Activated T-helper 2 cell treated with anti-CD3 and anti-CD28 coated beads, Interferon-gamma antibody, Interleukin-2, Interleukin-4, amounts not matched to agents 10 μg/mL and 5 μg/mL and 100 μg/mL, durations not matched to agents 14 hours and 24 hours and 36 hours (primary cell): ENCODE measurements at regions not wholly inside any gene's neighbourhood (a gene's known extent, or its start where the extent isn't known, plus 50 kb on each side); places are given as distances from the start of the nearest gene placed in this dataset.

Experiments used
- DNase-seq: peaks from one replicate; pipeline ENCODE4 v3.0.0; 2021; ENCODE audit warnings: low spot score
- H3K27ac Mint-ChIP-seq: one replicate; pipeline ENCODE4 v1.8.0; 2021; ENCODE audit warnings: mixed read lengths
- H3K27me3 Mint-ChIP-seq: one replicate; pipeline ENCODE4 v1.8.0; 2021; ENCODE audit warnings: low read depth, mixed read lengths
- H3K36me3 Mint-ChIP-seq: one replicate; pipeline ENCODE4 v1.8.0; 2021; ENCODE audit warnings: low read depth, mixed read lengths
- H3K4me1 Mint-ChIP-seq: one replicate; pipeline ENCODE4 v1.8.0; 2021; ENCODE audit warnings: low read depth, mixed read lengths
- H3K4me3 Mint-ChIP-seq: one replicate; pipeline ENCODE4 v1.8.0; 2021; ENCODE audit warnings: low read depth, mild to moderate bottlenecking, moderate library complexity, mixed read lengths
- H3K9me3 Mint-ChIP-seq: one replicate; pipeline ENCODE4 v1.8.0; 2021; ENCODE audit warnings: mixed read lengths
- intact Hi-C: fragments of 100-400 bp; cut with micrococcal nuclease; formaldehyde crosslinking; loops from one replicate; pipeline ENCODE4 v1.15.1; 2023

DNA sequence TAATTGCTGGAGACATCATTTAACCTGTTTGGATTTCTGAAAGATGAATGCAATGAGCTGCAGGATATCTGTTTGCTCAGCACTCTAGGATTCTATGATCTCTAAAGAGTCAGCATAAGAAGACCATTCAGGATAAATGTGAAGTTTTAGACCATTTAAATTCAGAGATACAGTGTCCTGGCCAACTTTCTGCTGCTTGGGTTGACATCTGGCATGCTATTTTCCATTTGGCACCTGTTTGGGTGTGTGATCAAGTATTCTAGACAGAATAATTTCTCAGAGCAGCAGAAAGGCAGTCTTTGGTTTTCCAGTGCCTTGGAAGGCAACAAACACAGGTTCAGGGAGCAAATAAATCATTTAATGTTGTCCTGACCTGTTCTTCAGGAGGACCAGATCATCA is 144.8 kb upstream of the NDUFV2 start:
- no peak overlapping the region for H3K4me3 Mint-ChIP-seq
- no peaks in the 10 kb centered on the region for H3K9me3 Mint-ChIP-seq
- no peaks in the 10 kb centered on the region for H3K27me3 Mint-ChIP-seq
- no peak for DNase-seq
- no peak overlapping the region for H3K27ac Mint-ChIP-seq
- H3K36me3 Mint-ChIP-seq = no peaks in the 10 kb centered on the region
- intact Hi-C loops = no loop called here
- H3K4me1 Mint-ChIP-seq = no peaks in the 10 kb centered on the region

DNA sequence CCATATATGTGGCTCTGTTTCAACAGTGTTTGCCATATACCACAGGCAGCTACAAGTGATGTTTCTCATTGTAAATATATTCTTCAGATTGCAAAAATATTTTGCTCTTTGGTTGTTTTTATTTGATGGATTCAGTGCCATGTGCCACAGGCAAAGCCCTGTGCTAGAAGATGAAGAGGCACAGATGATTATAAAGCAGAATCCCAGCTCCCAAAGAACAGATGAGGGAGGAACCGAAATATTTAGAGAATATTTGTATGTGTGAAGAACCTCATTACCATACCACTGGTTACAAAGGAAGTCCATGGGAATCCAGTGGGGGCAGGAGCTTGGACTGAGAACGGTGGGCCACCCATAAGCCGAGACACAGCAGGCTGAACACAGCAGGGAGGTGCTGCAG is 143.8 kb upstream of the NDUFV2 start:
- intact Hi-C loops = no loop called here
- H3K4me1 Mint-ChIP-seq = no peaks in the 10 kb centered on the region
- no peak for DNase-seq
- H3K4me3 Mint-ChIP-seq = no peak overlapping the region
- H3K27ac Mint-ChIP-seq = no peak overlapping the region
- H3K9me3 Mint-ChIP-seq = no peaks in the 10 kb centered on the region
- no peaks in the 10 kb centered on the region for H3K36me3 Mint-ChIP-seq
- no peaks in the 10 kb centered on the region for H3K27me3 Mint-ChIP-seq

DNA sequence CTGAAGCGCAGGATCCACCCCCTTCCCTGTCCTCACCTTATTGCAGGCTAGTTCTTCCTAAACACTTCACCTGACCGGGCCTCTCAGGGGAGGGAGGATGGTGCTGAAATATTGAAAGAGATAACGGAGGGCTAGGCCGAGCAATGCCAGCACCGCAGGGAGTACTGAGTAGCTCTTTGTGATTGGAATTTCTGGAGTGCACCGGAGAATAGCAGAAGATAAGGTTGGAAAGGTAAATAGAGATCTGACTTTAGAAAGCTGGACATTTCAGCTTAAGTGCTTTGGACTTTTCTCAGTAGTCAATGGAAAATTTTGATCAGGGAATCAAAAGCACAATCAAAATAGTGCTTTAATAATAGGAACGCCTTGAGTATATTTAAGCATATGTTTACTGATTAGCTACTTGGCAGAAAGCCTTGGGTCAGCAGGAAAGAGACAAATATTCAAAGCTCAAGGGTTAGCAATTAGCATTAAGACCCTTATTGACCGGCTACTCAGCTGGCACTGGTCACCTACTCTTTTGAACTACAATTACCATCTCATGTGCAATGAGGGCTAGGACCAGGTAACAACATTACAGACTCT is 142.9 kb upstream of the NDUFV2 start:
- no peaks in the 10 kb centered on the region for H3K4me1 Mint-ChIP-seq
- H3K9me3 Mint-ChIP-seq = no peaks in the 10 kb centered on the region
- H3K27ac Mint-ChIP-seq = no peak overlapping the region
- DNase-seq = no peak
- no peak overlapping the region for H3K4me3 Mint-ChIP-seq
- intact Hi-C loops = no loop called here
- H3K36me3 Mint-ChIP-seq = no peaks in the 10 kb centered on the region
- no peaks in the 10 kb centered on the region for H3K27me3 Mint-ChIP-seq

DNA sequence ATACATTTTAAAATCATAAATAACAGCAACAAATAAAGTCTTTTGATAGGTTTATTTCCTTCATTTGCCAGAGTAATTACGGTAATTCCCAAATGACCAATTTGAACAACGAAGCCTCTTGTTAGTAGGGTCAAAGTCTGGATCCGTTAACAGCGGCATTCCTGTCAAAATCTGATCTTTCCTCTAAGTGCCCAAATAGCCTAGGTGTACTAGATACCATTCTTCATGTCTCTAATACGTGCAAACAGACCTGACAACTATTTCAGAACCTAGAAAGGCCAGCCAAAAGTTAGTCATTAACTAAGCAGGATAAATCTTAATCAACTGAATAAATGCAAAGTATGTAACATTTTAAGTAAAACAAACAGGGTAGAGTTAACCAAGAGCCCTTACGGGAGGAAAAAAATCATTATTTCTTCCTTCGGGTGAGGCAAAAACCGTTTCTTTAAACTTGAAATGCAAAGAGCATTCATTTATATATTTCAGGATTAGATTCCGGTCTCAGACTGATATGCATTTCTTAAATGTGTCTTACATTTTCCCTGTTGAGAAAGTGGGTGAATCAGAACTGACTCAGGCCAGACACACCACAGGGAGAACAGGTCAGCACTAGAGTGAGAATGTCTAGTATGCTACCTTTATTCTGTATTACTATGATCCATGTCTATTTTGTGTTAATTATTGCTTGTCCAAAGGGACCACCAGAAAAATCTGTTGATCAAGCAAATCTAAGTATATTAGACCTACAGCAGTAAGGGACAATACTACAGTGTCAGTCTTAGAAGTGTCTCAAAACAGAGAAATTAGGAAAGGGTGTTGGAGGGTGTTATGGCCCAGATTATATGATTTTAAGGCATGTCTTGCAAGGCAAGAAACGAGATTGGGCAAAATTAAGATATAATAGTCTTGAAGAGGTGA is 141.5 kb upstream of the NDUFV2 start:
- intact Hi-C loops = no loop called here
- DNase-seq = no peak
- Mint-ChIP-seq H3K27me3 (no peaks in the 10 kb centered on the region), H3K36me3 (no peaks in the 10 kb centered on the region), H3K27ac (no peak overlapping the region), H3K4me3 (no peak overlapping the region), H3K9me3 (no peaks in the 10 kb centered on the region), H3K4me1 (no peaks in the 10 kb centered on the region)

DNA sequence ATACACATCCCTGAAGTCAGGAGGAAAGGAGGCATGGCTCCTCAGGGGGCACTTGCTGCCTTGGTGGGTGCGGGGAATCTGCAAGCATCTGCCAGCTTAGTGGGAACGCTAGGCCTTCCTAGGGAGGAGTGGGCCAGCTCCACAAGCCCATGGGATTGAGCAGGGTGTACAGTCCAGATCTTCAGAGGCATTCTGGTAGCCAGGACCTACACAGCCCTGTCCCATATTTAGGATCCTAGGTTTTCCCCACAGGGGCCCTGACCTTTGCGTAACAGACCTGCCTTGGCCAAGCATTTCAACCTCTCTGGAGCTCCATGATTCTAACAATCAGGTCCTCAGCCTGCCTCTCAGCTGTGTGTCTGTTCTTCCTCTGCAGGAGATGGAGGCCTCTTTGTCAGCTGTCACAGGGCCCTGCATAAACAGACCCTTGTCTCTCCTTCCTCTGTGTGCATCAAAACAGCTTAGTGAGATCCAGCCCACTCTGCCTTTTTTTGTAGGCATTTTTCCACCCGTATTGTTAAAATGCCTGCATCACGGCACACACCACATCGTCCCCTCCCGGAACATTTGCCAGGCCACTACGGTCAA is 140.2 kb upstream of the NDUFV2 start:
- Mint-ChIP-seq H3K4me3 (no peak overlapping the region), H3K9me3 (no peaks in the 10 kb centered on the region), H3K27me3 (no peaks in the 10 kb centered on the region), H3K27ac (no peak overlapping the region), H3K4me1 (no peaks in the 10 kb centered on the region), H3K36me3 (no peaks in the 10 kb centered on the region)
- intact Hi-C loops = no loop called here
- DNase-seq = no peak

DNA sequence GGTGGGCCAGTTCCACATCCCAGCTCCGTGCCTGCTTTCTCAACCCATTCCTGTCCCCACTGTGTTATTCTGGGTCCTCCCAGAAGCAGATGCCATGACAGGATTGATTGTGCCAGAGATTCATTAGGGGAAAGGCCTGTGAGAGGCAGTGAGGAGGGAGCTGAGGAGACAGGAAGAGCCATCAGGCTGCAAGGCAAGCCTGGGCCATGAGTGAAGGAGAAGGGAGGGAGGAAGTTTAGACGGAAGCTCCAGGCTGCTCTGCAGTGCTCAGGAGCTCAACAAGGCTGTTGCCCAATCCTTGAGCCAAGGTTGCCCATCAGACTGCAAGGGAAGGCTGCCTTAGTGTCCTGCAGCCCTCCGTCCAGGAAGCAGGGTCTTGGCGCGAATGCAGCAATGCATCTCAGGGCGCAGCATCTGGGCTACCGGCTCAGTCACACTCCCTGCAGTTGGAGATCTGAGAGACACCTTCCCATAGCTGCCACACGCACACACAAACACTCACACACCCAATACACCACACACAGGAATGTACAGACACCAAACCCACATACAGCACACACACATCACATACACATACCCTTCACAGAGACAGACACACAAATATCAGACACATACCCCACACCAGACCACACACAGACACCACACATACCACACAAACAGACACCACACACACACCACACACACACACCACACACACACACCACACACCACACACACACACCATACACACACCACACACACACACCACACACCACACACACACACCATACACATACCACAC is 139.5 kb upstream of the NDUFV2 start:
- intact Hi-C loops = no loop called here
- Mint-ChIP-seq H3K4me1 (no peaks in the 10 kb centered on the region), H3K27ac (no peak overlapping the region), H3K36me3 (no peaks in the 10 kb centered on the region), H3K9me3 (no peaks in the 10 kb centered on the region), H3K4me3 (no peak overlapping the region), H3K27me3 (no peaks in the 10 kb centered on the region)
- no peak for DNase-seq

DNA sequence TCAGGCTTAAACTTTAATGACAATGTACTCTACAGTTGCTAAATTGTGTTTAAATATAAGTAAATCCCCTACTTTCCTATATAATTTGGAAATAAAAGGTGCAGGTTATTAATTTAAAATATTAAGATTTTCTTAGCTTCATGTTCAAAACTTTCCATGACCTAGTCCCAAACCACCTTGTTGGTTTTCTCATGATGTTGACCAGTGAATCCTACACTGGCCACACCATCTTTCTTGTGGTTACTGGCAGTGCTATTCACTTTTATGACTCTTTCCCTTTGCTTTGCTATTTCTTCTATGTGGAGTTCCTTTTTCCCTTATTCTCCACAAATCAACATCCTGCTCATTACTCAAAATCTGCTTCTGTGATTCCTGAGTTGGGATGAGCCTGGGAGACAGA is 138.6 kb upstream of the NDUFV2 start:
- no peaks in the 10 kb centered on the region for H3K4me1 Mint-ChIP-seq
- DNase-seq = no peak
- intact Hi-C loops = no loop called here
- no peaks in the 10 kb centered on the region for H3K9me3 Mint-ChIP-seq
- no peaks in the 10 kb centered on the region for H3K27me3 Mint-ChIP-seq
- no peaks in the 10 kb centered on the region for H3K36me3 Mint-ChIP-seq
- H3K27ac Mint-ChIP-seq = no peak overlapping the region
- H3K4me3 Mint-ChIP-seq = no peak overlapping the region

DNA sequence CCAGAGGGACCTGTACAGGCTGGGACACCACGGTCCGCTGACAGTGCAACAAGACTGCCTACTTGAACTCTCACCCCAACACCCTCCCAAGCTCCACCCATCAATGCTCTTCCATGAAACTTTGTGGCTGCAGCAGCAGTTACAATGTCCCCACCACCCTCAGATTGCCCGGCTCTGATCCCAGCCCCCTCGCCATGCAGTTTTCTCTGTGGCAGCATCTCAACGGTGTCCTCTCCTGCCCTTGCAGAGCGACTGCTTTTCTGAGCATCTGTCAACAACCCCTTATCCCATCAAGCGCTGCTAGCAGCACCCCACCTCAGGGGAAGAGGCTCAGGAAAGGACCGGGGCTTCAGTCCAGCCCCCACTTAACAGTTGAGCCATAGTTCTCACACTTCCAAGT is 137.1 kb upstream of the NDUFV2 start:
- no peaks in the 10 kb centered on the region for H3K9me3 Mint-ChIP-seq
- DNase-seq = no peak
- H3K4me1 Mint-ChIP-seq = no peaks in the 10 kb centered on the region
- H3K27me3 Mint-ChIP-seq = no peaks in the 10 kb centered on the region
- no peak overlapping the region for H3K4me3 Mint-ChIP-seq
- intact Hi-C loops = no loop called here
- H3K36me3 Mint-ChIP-seq = no peaks in the 10 kb centered on the region
- no peak overlapping the region for H3K27ac Mint-ChIP-seq

DNA sequence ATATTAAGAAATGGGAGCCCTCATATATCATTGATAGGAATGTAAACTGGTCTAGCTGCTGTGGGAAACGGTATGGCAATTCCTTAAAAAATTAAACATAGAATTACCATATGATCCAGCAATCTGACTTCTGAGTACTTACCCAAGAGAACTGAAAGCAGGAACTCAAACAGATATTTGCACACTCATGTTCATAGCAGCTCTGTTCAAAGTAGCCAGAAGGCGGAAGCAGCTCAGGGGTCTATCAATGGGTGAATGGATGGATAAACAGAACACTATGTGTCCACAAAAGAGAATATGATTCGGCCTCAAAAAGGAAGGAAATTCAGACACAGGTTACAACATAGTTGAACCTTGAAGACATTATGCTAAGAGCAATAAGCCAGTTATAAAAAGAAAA is 135.7 kb upstream of the NDUFV2 start:
- no peaks in the 10 kb centered on the region for H3K4me1 Mint-ChIP-seq
- no peaks in the 10 kb centered on the region for H3K9me3 Mint-ChIP-seq
- H3K27me3 Mint-ChIP-seq = no peaks in the 10 kb centered on the region
- intact Hi-C loops = no loop called here
- H3K4me3 Mint-ChIP-seq = no peak overlapping the region
- H3K27ac Mint-ChIP-seq = no peak overlapping the region
- H3K36me3 Mint-ChIP-seq = no peaks in the 10 kb centered on the region
- DNase-seq = no peak

DNA sequence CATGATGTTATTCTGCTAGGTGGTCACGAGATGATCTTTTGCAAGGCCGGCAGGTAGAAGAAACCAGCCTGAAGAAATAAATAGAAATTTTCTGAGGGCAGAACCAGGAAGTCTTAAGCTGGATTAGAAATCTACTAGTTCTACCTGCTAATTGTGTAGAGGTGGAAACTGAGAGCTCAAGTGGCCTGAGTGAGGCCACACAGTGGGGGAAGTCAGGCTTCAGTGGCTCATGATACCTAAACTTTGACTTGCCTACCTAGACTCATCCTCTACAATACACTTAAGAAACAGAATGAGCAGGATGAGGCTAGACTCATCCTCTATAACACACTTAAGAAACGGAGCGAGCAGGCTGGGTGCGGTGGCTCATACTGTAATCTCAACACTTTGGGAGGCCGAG is 134.9 kb upstream of the NDUFV2 start:
- no peak overlapping the region for H3K4me3 Mint-ChIP-seq
- no peaks in the 10 kb centered on the region for H3K9me3 Mint-ChIP-seq
- no peaks in the 10 kb centered on the region for H3K27me3 Mint-ChIP-seq
- H3K36me3 Mint-ChIP-seq = no peaks in the 10 kb centered on the region
- no peaks in the 10 kb centered on the region for H3K4me1 Mint-ChIP-seq
- intact Hi-C loops = no loop called here
- H3K27ac Mint-ChIP-seq = no peak overlapping the region
- no peak for DNase-seq

DNA sequence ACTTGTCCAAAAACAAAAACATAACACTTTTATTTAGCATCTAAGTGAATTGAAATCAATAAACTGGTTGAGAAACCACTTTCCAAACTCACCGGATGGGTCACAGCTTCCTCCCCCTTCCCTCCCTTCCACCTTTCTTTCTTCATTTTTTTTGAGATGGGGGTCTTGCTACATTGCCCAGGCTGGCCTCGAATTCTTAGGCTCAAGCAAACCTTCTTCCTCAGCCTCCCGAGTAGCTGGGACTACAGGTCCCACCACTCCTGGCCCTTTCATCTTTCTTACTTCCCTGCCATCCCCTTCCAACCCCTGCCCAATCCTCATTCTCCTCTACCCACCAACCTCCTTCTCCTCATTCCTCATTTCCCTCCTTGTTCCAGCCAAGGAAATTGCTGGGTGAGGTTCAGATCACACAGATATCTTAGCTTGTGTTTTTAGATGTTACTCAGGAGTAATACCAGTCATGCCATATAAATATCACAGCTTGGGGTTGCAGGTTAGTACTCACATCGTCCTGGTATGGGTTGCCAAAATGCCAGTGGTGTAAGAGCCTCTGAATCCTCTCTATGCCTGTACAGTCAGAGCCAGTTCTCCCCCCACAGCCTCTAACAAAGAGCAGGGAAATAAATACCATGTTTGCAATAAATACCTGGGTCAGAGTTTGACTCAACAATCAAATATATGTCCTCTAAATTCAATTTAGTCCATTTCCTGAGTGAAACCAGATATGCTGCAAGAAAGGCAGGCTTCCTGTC is 132.7 kb upstream of the NDUFV2 start:
- Mint-ChIP-seq H3K4me1 (no peaks in the 10 kb centered on the region), H3K27ac (no peak overlapping the region), H3K9me3 (no peaks in the 10 kb centered on the region), H3K4me3 (no peak overlapping the region), H3K36me3 (no peaks in the 10 kb centered on the region), H3K27me3 (peaks cover 3% of the 10 kb centered on the region)
- no peak for DNase-seq
- intact Hi-C loops = no loop called here

DNA sequence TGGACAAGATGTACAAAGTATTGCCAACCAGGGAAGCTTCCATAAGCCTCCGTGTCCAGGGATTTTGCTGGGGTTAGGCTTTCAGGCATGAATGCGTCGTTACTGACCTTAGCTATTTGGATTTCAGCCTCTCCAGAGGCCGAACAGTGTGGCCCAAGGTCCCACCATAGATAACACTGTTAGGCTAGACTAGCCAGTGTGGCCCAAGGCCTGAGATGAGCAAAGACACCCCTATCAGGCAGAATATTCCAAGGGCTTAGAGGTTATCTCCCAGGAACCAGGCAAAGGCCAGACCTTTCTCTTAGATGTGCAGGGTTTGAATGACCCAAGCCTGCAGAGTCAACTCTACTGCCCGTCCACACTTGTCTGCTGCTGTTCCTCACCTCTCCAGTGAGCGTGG is 131.7 kb upstream of the NDUFV2 start:
- Mint-ChIP-seq H3K9me3 (no peaks in the 10 kb centered on the region), H3K4me1 (no peaks in the 10 kb centered on the region), H3K27ac (no peak overlapping the region), H3K36me3 (no peaks in the 10 kb centered on the region), H3K4me3 (no peak overlapping the region), H3K27me3 (peaks cover 3% of the 10 kb centered on the region)
- intact Hi-C loops = no loop called here
- DNase-seq = no peak
